Large intestine (tissue), 3 donors: ENCODE measurements at regions not wholly inside any gene's neighbourhood (a gene's known extent, or its start where the extent isn't known, plus 50 kb on each side); places are given as distances from the start of the nearest gene placed in this dataset.
A peak's percentile ranks its signal among the peaks of the same experiment; 100 is the strongest.

Experiments
- DNase-seq, 2 donors: peaks; one replicate each; pipeline versions ENCODE4 v3.0.0 to v3.0.0-alpha.2; 2013
- H3K27ac ChIP-seq: one replicate; pipeline ENCODE4 v1.5.1; 2013; ENCODE audit warnings: low read length
- H3K27me3 ChIP-seq: 2 replicates; pipeline ENCODE4 v1.6.1; 2013; ENCODE audit warnings: low read length; ENCODE audit not compliant: control insufficient read depth, insufficient read depth
- H3K36me3 ChIP-seq: 2 replicates; pipeline ENCODE4 v1.6.1; 2013; ENCODE audit warnings: low read length; ENCODE audit not compliant: control insufficient read depth, insufficient read depth
- H3K4me1 ChIP-seq: one replicate; pipeline ENCODE4 v1.6.1; 2013; ENCODE audit warnings: low read length; ENCODE audit not compliant: control insufficient read depth, insufficient read depth
- H3K4me3 ChIP-seq: one replicate; pipeline ENCODE4 v1.5.1; 2013; ENCODE audit warnings: low read length
- H3K9me3 ChIP-seq: one replicate; pipeline ENCODE4 v1.6.1; 2013; ENCODE audit warnings: mild to moderate bottlenecking, low read depth, low read length, moderate library complexity; ENCODE audit not compliant: control insufficient read depth
- WGBS: methylation state at CpG from one replicate; pipeline ENCODE4 v1.1.5; 2013; ENCODE audit warnings: low lambda C conversion rate; ENCODE audit not compliant: insufficient coverage; 5-methylcytosine and 5-hydroxymethylcytosine counted together

- no peak for DNase-seq
- Histone ChIP-seq H3K9me3 (no peaks in the 10 kb centered on the region), H3K27me3 (no peaks in the 10 kb centered on the region), H3K27ac (no peak overlapping the region), H3K4me3 (no peak overlapping the region), H3K36me3 (no peaks in the 10 kb centered on the region), H3K4me1 (peaks cover 2% of the 10 kb centered on the region)
- WGBS = 100% methylated on average over 1 of the region's 1 CpG
Observed at GRCh38 chr1:224496826-224497225, 62.2 kb upstream of the WDR26 start.

- H3K4me3 ChIP-seq = no peak overlapping the region
- H3K36me3 ChIP-seq = no peaks in the 10 kb centered on the region
- no CpG with 5 or more reads among the region's 3 CpGs for WGBS
- H3K4me1 ChIP-seq = peaks cover 9% of the 10 kb centered on the region
- peak in 1 of 2 donors; percentile 25 for DNase-seq
- no peaks in the 10 kb centered on the region for H3K27me3 ChIP-seq
- no peaks in the 10 kb centered on the region for H3K9me3 ChIP-seq
- peak overlapping the region; percentile 23 for H3K27ac ChIP-seq
Observed at GRCh38 chr1:224497714-224498573, 63.3 kb upstream of the WDR26 start.

DNA sequence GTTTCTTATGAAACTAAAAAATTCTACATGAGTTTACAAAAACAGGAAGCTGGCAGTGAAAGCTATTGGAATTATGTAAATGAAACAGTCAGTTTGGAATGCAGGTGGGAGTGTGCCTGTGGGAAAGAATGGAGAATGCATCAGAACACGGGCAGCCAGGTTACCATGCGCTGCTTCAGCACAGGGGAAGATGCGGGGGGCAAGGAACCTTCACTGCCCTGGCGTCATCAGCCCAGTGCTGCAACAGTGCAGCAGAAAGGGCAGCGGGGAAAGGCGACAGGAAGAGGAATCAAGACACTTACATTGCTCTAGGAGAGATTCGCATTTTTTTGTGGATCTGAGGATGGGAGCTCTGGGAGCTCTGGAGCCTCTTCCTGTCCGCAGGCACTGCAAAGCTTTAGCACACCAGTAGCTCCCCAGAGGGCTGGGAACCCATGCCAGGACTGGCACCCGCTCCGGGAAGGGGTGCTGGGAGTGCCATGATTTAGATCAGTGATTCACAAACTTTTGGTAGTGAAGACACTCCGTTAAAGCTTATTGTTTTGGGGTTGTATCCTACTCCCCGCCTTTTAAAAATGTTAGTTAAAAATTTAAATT lies 64.1 kb upstream of the WDR26 start:
- H3K27ac ChIP-seq = peak overlapping the region; percentile 23
- H3K4me1 ChIP-seq = peaks cover 17% of the 10 kb centered on the region
- H3K9me3 ChIP-seq = no peaks in the 10 kb centered on the region
- 73% methylated on average over 3 of the region's 12 CpGs for WGBS
- H3K4me3 ChIP-seq = no peak overlapping the region
- no peak for DNase-seq
- no peaks in the 10 kb centered on the region for H3K36me3 ChIP-seq
- H3K27me3 ChIP-seq = no peaks in the 10 kb centered on the region

DNA sequence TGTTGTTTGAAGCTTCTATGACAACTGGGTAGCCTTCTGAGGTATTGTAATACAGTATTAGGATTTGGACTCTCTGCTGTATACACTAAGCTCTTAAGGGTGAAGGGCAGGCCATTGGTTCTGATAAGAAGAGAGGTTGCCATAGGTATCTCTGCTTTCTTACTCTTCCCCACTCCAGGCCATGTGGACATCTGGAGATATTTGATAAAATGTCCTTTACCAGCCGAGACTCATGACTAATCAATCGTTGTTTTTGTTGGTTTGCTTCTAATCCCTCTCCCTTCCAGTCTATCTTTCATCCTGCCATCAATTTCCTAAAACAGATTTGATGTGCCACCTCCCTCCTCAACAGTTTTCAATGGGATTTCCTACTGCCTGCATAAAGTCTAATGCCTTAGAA lies 64.6 kb upstream of the WDR26 start:
- Histone ChIP-seq H3K27ac (no peak overlapping the region), H3K36me3 (no peaks in the 10 kb centered on the region), H3K4me3 (no peak overlapping the region), H3K9me3 (no peaks in the 10 kb centered on the region), H3K4me1 (peaks cover 22% of the 10 kb centered on the region), H3K27me3 (no peaks in the 10 kb centered on the region)
- WGBS = 60% methylated on average over 2 of the region's 2 CpGs
- no peak for DNase-seq

DNA sequence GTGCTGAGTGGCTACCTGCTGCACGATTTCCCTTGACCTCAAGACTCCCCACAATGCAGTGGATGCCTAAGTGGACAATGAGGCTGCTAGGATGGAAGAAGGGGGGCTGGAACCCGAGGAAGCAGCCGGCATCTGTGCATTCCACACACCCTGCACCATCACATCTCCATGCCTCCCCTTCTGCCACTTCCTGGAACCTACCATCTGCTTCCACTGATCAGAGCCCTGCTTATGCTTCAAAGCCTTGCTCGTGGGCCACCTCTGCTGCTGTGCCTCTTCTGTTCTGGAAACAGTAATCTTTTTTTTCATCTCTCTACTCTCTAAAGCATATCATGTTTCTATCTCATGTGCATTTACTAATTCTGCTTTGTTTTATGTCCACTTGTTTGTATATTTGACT lies 66.2 kb upstream of the WDR26 start:
- Histone ChIP-seq H3K27me3 (no peaks in the 10 kb centered on the region), H3K36me3 (no peaks in the 10 kb centered on the region), H3K4me3 (no peak overlapping the region), H3K27ac (no peak overlapping the region), H3K9me3 (no peaks in the 10 kb centered on the region), H3K4me1 (peaks cover 26% of the 10 kb centered on the region)
- WGBS = no CpG with 5 or more reads among the region's 4 CpGs
- DNase-seq = no peak

GRCh38 chr1:224501836-224502235 lies 67.2 kb upstream of the WDR26 start:
- WGBS = no CpG with 5 or more reads among the region's 4 CpGs
- H3K4me1 ChIP-seq = peaks cover 26% of the 10 kb centered on the region
- DNase-seq = no peak
- no peaks in the 10 kb centered on the region for H3K9me3 ChIP-seq
- H3K4me3 ChIP-seq = no peak overlapping the region
- H3K36me3 ChIP-seq = no peaks in the 10 kb centered on the region
- H3K27ac ChIP-seq = no peak overlapping the region
- H3K27me3 ChIP-seq = no peaks in the 10 kb centered on the region

DNA sequence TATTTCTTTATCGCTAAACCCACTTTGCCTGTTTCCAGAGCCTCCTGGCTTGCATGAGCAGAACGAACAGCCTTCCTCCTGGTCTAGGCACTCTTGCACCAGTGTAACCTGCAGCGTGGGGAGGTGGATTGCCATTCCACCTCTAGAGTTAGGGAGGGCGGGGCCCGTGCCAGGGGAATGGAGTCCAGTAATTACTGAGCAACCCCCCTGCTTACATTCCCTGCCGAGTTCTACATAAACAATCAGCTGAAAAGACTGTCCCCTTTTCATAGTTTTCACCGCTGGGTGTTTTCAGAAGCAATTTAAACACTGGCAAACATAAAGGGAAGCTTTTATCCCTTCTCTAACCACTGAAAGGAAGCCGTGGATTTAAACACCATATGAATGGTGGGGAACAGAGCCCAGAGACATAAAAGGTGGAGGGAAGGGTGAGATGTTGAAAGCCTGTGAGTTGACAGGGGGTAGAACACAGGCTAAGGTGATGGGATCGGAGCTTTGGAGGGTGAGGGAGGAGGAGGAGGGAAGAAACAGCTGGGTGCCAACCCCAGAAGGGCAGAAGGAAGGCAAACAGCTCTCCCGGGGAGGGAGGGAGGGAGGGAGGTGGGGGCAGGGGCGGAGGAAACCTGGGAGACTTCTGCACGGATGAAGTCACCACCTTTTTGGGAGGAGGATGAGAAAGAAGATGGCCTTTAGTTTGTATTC lies 68.0 kb upstream of the WDR26 start:
- Histone ChIP-seq H3K4me3 (no peak overlapping the region), H3K36me3 (no peaks in the 10 kb centered on the region), H3K27me3 (no peaks in the 10 kb centered on the region), H3K9me3 (no peaks in the 10 kb centered on the region), H3K27ac (peak overlapping the region; percentile 62), H3K4me1 (peaks cover 29% of the 10 kb centered on the region)
- DNase-seq = peak in 1 of 2 donors; percentile 23
- no CpG with 5 or more reads among the region's 12 CpGs for WGBS

GRCh38 chr1:224503161-224504118 lies 68.8 kb upstream of the WDR26 start:
- no peaks in the 10 kb centered on the region for H3K36me3 ChIP-seq
- H3K4me3 ChIP-seq = no peak overlapping the region
- H3K9me3 ChIP-seq = no peaks in the 10 kb centered on the region
- no peaks in the 10 kb centered on the region for H3K27me3 ChIP-seq
- peak overlapping the region; percentile 62 for H3K27ac ChIP-seq
- H3K4me1 ChIP-seq = peaks cover 36% of the 10 kb centered on the region
- WGBS = no CpG with 5 or more reads among the region's 19 CpGs
- DNase-seq = peak; percentile 77 to 89

- Histone ChIP-seq H3K27ac (no peak overlapping the region), H3K27me3 (no peaks in the 10 kb centered on the region), H3K4me3 (no peak overlapping the region), H3K36me3 (no peaks in the 10 kb centered on the region), H3K9me3 (no peaks in the 10 kb centered on the region), H3K4me1 (peaks cover 39% of the 10 kb centered on the region)
- WGBS = no CpG with 5 or more reads among the region's 4 CpGs
- no peak for DNase-seq
Observed at GRCh38 chr1:224504297-224505041, 69.9 kb upstream of the WDR26 start.
